HUES48 (cell line): ENCODE measurements at regions not wholly inside any gene's neighbourhood (a gene's known extent, or its start where the extent isn't known, plus 50 kb on each side); places are given as distances from the start of the nearest gene placed in this dataset.

Experiments used
- H3K27ac ChIP-seq: one replicate; pipeline ENCODE4 v1.7.0; 2013; ENCODE audit warnings: low read depth, low read length, inconsistent platforms
- H3K27me3 ChIP-seq: 2 replicates; pipeline ENCODE4 v1.6.1; 2013; ENCODE audit warnings: mild to moderate bottlenecking, low read length; ENCODE audit not compliant: control insufficient read depth, insufficient read depth
- H3K36me3 ChIP-seq: 2 replicates; pipeline ENCODE4 v1.6.1; 2013; ENCODE audit warnings: low read length; ENCODE audit not compliant: control insufficient read depth, insufficient read depth
- H3K4me1 ChIP-seq: 2 replicates; pipeline ENCODE4 v1.6.1; 2013; ENCODE audit warnings: mild to moderate bottlenecking, low read length; ENCODE audit not compliant: control insufficient read depth, insufficient read depth
- H3K4me3 ChIP-seq: 2 replicates; pipeline ENCODE4 v1.5.1; 2013; ENCODE audit warnings: mild to moderate bottlenecking, low read depth, low read length
- H3K9ac ChIP-seq: 2 replicates; pipeline ENCODE4 v1.6.1; 2013; ENCODE audit warnings: mild to moderate bottlenecking, low read depth, low read length, moderate library complexity
- H3K9me3 ChIP-seq: 2 replicates; pipeline ENCODE4 v1.6.1; 2013; ENCODE audit warnings: low read length; ENCODE audit not compliant: control insufficient read depth, insufficient read depth

- Histone ChIP-seq H3K4me1 (0 out of 2 replicates have a peak, but pooled peaks cover 10% of the 10 kb centered on the region), H3K36me3 (no peaks in the 10 kb centered on the region), H3K27ac (no peak overlapping the region), H3K4me3 (no peak overlapping the region), H3K27me3 (no peaks in the 10 kb centered on the region), H3K9ac (no peak overlapping the region), H3K9me3 (no peaks in the 10 kb centered on the region)
Observed at GRCh38 chr9:99624499-99625233, 197.0 kb upstream of the NR4A3 start.

DNA sequence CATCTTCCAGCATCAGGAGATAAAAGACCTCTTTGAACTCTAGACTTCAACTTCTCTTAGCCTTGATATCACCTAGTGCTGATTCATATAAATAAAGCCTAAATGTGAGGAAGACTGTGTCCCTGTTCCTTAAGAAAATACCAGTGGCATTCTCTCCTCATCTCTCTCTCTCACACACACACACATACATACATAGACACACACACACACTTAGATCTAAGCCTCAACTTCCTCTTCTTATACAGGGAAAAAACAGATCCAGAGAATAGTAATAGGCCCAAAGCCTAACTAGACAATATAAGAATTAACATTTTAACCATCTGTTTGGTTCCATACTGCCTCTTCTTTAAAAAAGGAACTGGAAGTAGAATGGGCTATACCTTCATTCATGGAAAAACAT lies 195.3 kb upstream of the NR4A3 start:
- H3K27me3 ChIP-seq = no peaks in the 10 kb centered on the region
- no peaks in the 10 kb centered on the region for H3K9me3 ChIP-seq
- H3K9ac ChIP-seq = no peak overlapping the region
- H3K4me3 ChIP-seq = no peak overlapping the region
- H3K36me3 ChIP-seq = no peaks in the 10 kb centered on the region
- H3K4me1 ChIP-seq = 0 out of 2 replicates have a peak, but pooled peaks cover 10% of the 10 kb centered on the region
- H3K27ac ChIP-seq = no peak overlapping the region

- Histone ChIP-seq H3K36me3 (no peaks in the 10 kb centered on the region), H3K4me1 (no peaks in the 10 kb centered on the region), H3K9me3 (no peaks in the 10 kb centered on the region), H3K4me3 (no peak overlapping the region), H3K27me3 (no peaks in the 10 kb centered on the region), H3K9ac (no peak overlapping the region), H3K27ac (no peak overlapping the region)
Observed at GRCh38 chr9:99628285-99628684, 193.4 kb upstream of the NR4A3 start.

DNA sequence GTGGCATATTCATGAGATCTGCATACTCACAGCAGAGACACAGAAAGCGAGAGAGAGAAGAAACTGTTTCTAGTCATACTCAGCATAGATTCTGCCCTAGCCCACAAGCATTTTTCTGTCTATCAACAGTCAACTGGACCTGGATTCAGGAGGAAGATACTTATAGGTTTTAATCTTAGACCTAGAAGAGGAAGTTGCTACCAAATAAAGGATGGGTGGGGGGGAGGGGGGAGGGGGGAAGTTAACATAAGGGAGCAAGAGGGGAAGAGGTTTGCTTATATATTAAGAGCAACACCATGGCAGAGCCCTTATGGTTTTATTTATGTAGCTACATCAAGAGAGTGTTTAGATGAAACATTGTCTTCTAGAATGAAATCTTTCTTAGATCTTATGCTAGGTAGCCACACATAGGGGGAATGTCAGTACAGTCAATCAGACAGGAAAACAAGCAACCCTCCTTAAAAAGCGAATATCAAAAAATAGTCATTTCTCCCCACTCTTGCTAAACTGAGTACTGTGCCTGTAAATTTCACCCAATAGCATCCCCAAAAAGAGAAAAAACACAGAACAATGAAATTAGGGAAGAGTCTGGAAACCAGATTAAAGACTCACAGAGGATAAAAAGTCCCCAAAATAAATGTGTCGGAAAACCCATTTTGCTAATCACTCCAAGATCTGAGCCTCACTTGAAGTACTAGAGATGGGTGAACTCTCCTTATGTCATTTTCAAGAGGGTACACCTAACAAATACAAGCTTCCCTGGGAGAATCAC lies 192.7 kb upstream of the NR4A3 start:
- H3K4me3 ChIP-seq = no peak overlapping the region
- no peaks in the 10 kb centered on the region for H3K4me1 ChIP-seq
- no peaks in the 10 kb centered on the region for H3K36me3 ChIP-seq
- H3K27me3 ChIP-seq = no peaks in the 10 kb centered on the region
- no peak overlapping the region for H3K9ac ChIP-seq
- H3K9me3 ChIP-seq = no peaks in the 10 kb centered on the region
- no peak overlapping the region for H3K27ac ChIP-seq

DNA sequence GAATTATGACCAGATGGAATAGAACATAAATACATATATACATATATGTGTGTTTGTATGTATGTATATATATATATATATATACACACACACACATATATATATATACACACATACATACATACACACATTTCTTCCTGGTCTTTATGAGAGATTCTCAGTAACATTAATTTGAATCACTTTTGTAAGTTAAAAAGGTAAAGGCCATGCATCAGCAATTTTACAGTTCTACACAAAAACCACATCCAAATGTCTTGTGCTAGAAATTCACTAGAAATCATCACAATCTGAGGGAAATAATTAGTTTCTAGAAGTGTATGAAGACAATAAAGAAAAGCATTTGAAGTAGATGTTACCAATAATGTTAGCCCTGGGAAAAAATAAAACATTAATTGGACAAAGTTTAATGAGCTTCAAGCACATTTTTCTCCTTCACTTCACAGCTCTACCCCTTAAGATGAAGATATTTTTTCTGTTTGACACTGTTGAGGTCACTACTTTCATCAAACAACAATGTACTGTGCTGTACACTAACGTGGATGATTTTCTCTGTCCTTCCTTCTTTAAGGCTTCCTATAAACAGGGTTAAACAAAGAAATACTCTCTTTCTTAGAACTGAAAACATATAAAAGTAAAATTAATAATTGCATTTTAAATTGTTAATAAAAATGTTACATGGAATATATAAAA lies 189.2 kb upstream of the NR4A3 start:
- H3K4me1 ChIP-seq = no peaks in the 10 kb centered on the region
- no peak overlapping the region for H3K9ac ChIP-seq
- no peaks in the 10 kb centered on the region for H3K9me3 ChIP-seq
- no peaks in the 10 kb centered on the region for H3K27me3 ChIP-seq
- no peaks in the 10 kb centered on the region for H3K36me3 ChIP-seq
- H3K4me3 ChIP-seq = no peak overlapping the region
- H3K27ac ChIP-seq = no peak overlapping the region

- H3K27me3 ChIP-seq = no peaks in the 10 kb centered on the region
- H3K4me3 ChIP-seq = no peak overlapping the region
- no peak overlapping the region for H3K27ac ChIP-seq
- no peak overlapping the region for H3K9ac ChIP-seq
- no peaks in the 10 kb centered on the region for H3K4me1 ChIP-seq
- no peaks in the 10 kb centered on the region for H3K36me3 ChIP-seq
- H3K9me3 ChIP-seq = no peaks in the 10 kb centered on the region
Observed at GRCh38 chr9:99633265-99633664, 188.4 kb upstream of the NR4A3 start.

- H3K9ac ChIP-seq = no peak overlapping the region
- no peak overlapping the region for H3K4me3 ChIP-seq
- no peaks in the 10 kb centered on the region for H3K4me1 ChIP-seq
- H3K27me3 ChIP-seq = no peaks in the 10 kb centered on the region
- H3K27ac ChIP-seq = no peak overlapping the region
- no peaks in the 10 kb centered on the region for H3K36me3 ChIP-seq
- no peaks in the 10 kb centered on the region for H3K9me3 ChIP-seq
Observed at GRCh38 chr9:99634186-99634585, 187.5 kb upstream of the NR4A3 start.

DNA sequence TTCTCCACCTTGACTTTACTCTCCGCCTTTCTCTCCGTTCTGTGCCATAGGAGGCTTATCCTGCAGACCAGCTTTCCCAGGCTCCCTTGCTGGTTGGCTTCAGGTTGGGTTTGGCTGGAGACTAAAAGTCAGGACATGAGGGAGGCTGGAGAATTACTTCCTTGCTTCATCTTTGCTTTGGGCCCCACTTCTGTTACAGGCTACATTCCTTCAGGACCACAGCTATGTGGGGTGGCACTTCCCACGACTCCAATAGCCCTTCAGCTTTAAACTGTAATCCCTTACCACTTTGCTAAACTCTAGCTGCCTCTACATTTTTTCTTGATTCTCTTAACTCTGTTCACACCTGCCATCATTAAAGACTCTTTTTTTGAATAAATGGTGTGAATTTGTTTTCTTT lies 186.7 kb upstream of the NR4A3 start:
- H3K9me3 ChIP-seq = no peaks in the 10 kb centered on the region
- no peaks in the 10 kb centered on the region for H3K36me3 ChIP-seq
- H3K4me1 ChIP-seq = no peaks in the 10 kb centered on the region
- no peak overlapping the region for H3K9ac ChIP-seq
- no peak overlapping the region for H3K27ac ChIP-seq
- no peaks in the 10 kb centered on the region for H3K27me3 ChIP-seq
- H3K4me3 ChIP-seq = no peak overlapping the region

DNA sequence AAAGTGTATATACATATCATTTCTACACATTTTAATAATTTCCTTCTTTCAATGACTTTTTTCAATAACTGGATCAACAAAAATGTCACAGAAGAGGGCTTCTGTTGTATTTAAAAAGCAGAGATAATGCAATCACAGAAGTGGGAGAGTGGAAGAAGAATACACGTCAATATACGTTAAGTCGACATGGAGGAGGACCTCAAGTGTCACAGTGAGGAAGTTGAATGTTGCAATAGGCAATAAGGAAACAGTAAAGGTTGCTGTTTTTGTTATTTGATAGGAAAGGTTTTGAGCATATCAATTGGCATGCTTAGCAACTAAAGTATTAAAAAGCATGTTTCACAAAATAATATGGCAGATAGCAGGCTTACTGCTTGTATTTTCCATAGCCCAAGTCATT lies 184.0 kb upstream of the NR4A3 start:
- no peak overlapping the region for H3K27ac ChIP-seq
- H3K9me3 ChIP-seq = peaks cover 5% of the 10 kb centered on the region; the same call in 1 of the 2 replicates
- no peak overlapping the region for H3K9ac ChIP-seq
- no peak overlapping the region for H3K4me3 ChIP-seq
- no peaks in the 10 kb centered on the region for H3K27me3 ChIP-seq
- H3K4me1 ChIP-seq = no peaks in the 10 kb centered on the region
- H3K36me3 ChIP-seq = no peaks in the 10 kb centered on the region

- H3K27me3 ChIP-seq = no peaks in the 10 kb centered on the region
- H3K27ac ChIP-seq = no peak overlapping the region
- H3K4me3 ChIP-seq = no peak overlapping the region
- H3K9me3 ChIP-seq = peaks cover 5% of the 10 kb centered on the region; the same call in 1 of the 2 replicates
- H3K4me1 ChIP-seq = no peaks in the 10 kb centered on the region
- no peak overlapping the region for H3K9ac ChIP-seq
- no peaks in the 10 kb centered on the region for H3K36me3 ChIP-seq
Observed at GRCh38 chr9:99638971-99639370, 182.7 kb upstream of the NR4A3 start.

- Histone ChIP-seq H3K36me3 (no peaks in the 10 kb centered on the region), H3K4me3 (no peak overlapping the region), H3K27ac (no peak overlapping the region), H3K9ac (no peak overlapping the region), H3K9me3 (0 out of 2 replicates have a peak, but pooled peaks cover 2% of the 10 kb centered on the region), H3K4me1 (no peaks in the 10 kb centered on the region), H3K27me3 (no peaks in the 10 kb centered on the region)
Observed at GRCh38 chr9:99647604-99648003, 174.1 kb upstream of the NR4A3 start.
